ENCODE measurements at regions not wholly inside any gene's neighbourhood (a gene's known extent, or its start where the extent isn't known, plus 50 kb on each side); places are given as distances from the start of the nearest gene placed in this dataset.

GRCh38 chr15:46897266-46897665, 820.0 kb upstream of the SEMA6D start:
- Mint-ChIP-seq H3K27me3 (ENCODE audit: low read depth) (no peaks in the 10 kb centered on the region), H3K4me1 (no peaks in the 10 kb centered on the region), H3K36me3 (ENCODE audit: insufficient read depth in 1 of 3, low read depth in 3 of 3) (no peaks in the 10 kb centered on the region), H3K27ac (no peak overlapping the region), H3K4me3 (no peak overlapping the region), H3K9me3 (no peaks in the 10 kb centered on the region)
- no peak overlapping the region for H3K4me2 ChIP-seq (ENCODE audit: insufficient read depth, insufficient read length, low read length)
- no peak overlapping the region for H2BK12ac ChIP-seq (ENCODE audit: insufficient read length, low read depth, low read length)
- H3K79me2 ChIP-seq (ENCODE audit: insufficient read depth, low read length) = no peaks in the 10 kb centered on the region
- no peak overlapping the region for H2BK20ac ChIP-seq (ENCODE audit: low read depth, low read length, poor library complexity, severe bottlenecking)
- H3K27ac ChIP-seq (ENCODE audit: insufficient read length, low read depth, low read length) = no peak overlapping the region
- WGBS (ENCODE audit: extremely low coverage, insufficient read length, low lambda C conversion rate) = no CpG with 5 or more reads among the region's 1 CpG
- H2BK120ac ChIP-seq (ENCODE audit: low read depth, low read length, poor library complexity, severe bottlenecking) = no peak overlapping the region
- no peak overlapping the region for H2BK15ac ChIP-seq (ENCODE audit: low read depth, low read length)
- no peak overlapping the region for H3T11ph ChIP-seq (ENCODE audit: low read length)
- no peak for DNase-seq
- H3K4me1 ChIP-seq (ENCODE audit: insufficient read depth, low read length) = no peaks in the 10 kb centered on the region
- H4K91ac ChIP-seq (ENCODE audit: insufficient read length, low read depth, low read length) = no peak overlapping the region
- H4K5ac ChIP-seq (ENCODE audit: insufficient read length, low read depth, low read length) = no peak overlapping the region
- no peaks in the 10 kb centered on the region for H3K9me3 ChIP-seq (ENCODE audit: control insufficient read depth, low read depth, low read length)
- H3K23ac ChIP-seq (ENCODE audit: insufficient read length, low read depth, low read length) = no peak overlapping the region
- H3K18ac ChIP-seq (ENCODE audit: insufficient read length, low read depth, low read length) = no peak overlapping the region
- no peaks in the 10 kb centered on the region for H3K23me2 ChIP-seq (ENCODE audit: insufficient read length, low read depth, low read length, poor library complexity, severe bottlenecking)
- H2BK5ac ChIP-seq (ENCODE audit: insufficient read length, low read length) = no peak overlapping the region
- H3K27me3 ChIP-seq (ENCODE audit: insufficient read depth, low read length) = no peaks in the 10 kb centered on the region
- H3K4ac ChIP-seq (ENCODE audit: low read depth, low read length) = no peak overlapping the region
- H3K79me1 ChIP-seq (ENCODE audit: insufficient read depth, low read depth, low read length, poor library complexity, severe bottlenecking) = no peaks in the 10 kb centered on the region
- H4K20me1 ChIP-seq (ENCODE audit: control insufficient read depth, insufficient read depth, insufficient read length) = no peaks in the 10 kb centered on the region
- no peak for TF ChIP-seq CTCF (conservative IDR thresholded peaks at IDR 0.05)
- no peak overlapping the region for H2AFZ ChIP-seq (ENCODE audit: low read length)
- H3K56ac ChIP-seq (ENCODE audit: insufficient read length, low read depth, low read length) = no peak overlapping the region
- no peak overlapping the region for H4K8ac ChIP-seq (replicated peaks; ENCODE audit: insufficient read length, low read depth, low read length)
- no peak overlapping the region for H3K9ac ChIP-seq (ENCODE audit: extremely low read depth, insufficient read length, low read length)
- H2AK5ac ChIP-seq (ENCODE audit: insufficient read length, low read length) = no peak overlapping the region
- H3K14ac ChIP-seq (ENCODE audit: insufficient read depth, low read length) = no peak overlapping the region

Data from H9 (cell line).